ENCODE measurements at regions not wholly inside any gene's neighbourhood (a gene's known extent, or its start where the extent isn't known, plus 50 kb on each side); places are given as distances from the start of the nearest gene placed in this dataset.

- Histone ChIP-seq H3K4me1 (ENCODE audit: control insufficient read depth in 1 of 2, low read depth in 2 of 2) (no peaks in the 10 kb centered on the region), H3K36me3 (no peaks in the 10 kb centered on the region), H3K27me3 (replicated peaks; ENCODE audit: insufficient read depth) (no peaks in the 10 kb centered on the region), H3K4me3 (no peak overlapping the region), H3K9me3 (no peaks in the 10 kb centered on the region), H3K27ac (no peak overlapping the region)
- TF ChIP-seq, protein P1, sequence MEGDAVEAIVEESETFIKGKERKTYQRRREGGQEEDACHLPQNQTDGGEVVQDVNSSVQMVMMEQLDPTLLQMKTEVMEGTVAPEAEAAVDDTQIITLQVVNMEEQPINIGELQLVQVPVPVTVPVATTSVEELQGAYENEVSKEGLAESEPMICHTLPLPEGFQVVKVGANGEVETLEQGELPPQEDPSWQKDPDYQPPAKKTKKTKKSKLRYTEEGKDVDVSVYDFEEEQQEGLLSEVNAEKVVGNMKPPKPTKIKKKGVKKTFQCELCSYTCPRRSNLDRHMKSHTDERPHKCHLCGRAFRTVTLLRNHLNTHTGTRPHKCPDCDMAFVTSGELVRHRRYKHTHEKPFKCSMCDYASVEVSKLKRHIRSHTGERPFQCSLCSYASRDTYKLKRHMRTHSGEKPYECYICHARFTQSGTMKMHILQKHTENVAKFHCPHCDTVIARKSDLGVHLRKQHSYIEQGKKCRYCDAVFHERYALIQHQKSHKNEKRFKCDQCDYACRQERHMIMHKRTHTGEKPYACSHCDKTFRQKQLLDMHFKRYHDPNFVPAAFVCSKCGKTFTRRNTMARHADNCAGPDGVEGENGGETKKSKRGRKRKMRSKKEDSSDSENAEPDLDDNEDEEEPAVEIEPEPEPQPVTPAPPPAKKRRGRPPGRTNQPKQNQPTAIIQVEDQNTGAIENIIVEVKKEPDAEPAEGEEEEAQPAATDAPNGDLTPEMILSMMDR (IDR thresholded peaks at IDR 0.05): no peak
- no peak for DNase-seq (ENCODE audit: low spot score)
- no peak for ATAC-seq (ENCODE audit: insufficient number of reproducible peaks, low FRiP score, low read depth)
These were observed 339.7 kb upstream of the B3GALT2 start for GRCh38 chr1:193525917-193526710.

DNA sequence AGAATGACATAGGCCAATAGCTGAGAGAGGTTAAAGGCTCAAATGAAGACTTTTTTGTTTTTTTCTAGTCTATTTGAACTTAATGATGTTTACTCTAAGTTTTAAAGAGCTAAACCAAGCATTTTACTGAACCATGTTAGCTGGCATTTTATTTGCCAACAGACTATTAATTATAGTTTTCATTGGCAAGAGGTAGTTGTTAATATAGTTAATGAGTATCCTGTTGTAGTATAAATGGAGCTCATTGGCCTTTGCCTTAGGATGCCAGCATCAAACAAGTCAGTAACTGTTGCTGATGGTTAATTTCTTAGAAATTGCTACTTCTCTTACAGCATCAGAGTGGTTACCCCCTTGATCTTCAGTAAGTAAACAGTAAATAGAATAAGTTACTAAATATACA, 339.0 kb upstream of the B3GALT2 start:
- TF ChIP-seq, protein P1 (IDR thresholded peaks at IDR 0.05): no peak
- H3K36me3 ChIP-seq: no peaks in the 10 kb centered on the region
- no peak for ATAC-seq (ENCODE audit: insufficient number of reproducible peaks, low FRiP score, low read depth)
- H3K9me3 ChIP-seq: no peaks in the 10 kb centered on the region
- H3K27me3 ChIP-seq (replicated peaks; ENCODE audit: insufficient read depth): no peaks in the 10 kb centered on the region
- H3K4me1 ChIP-seq (ENCODE audit: control insufficient read depth in 1 of 2, low read depth in 2 of 2): no peaks in the 10 kb centered on the region
- DNase-seq (ENCODE audit: low spot score): no peak
- H3K4me3 ChIP-seq: no peak overlapping the region
- no peak overlapping the region for H3K27ac ChIP-seq

DNA sequence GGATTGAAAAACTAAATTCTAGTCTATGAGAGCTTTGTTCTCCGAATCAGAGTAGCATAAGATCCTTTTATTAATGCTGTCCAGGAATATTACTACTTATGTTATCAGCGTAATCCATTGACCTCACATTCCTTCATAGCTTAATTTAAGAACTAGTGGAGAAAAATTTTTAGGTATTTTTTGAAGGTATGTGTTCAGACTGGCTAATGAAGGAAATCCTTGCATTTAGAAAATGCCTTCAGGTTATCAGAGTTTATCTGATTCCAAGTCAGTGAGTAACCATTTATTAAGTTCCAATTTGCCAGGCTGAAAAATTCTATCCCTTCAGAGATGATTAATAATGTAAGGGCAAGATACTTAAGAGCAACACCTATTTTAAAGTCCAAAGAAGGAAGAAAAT, 338.2 kb upstream of the B3GALT2 start:
- ATAC-seq (ENCODE audit: insufficient number of reproducible peaks, low FRiP score, low read depth): no peak
- TF ChIP-seq, protein P1 (IDR thresholded peaks at IDR 0.05): no peak

DNA sequence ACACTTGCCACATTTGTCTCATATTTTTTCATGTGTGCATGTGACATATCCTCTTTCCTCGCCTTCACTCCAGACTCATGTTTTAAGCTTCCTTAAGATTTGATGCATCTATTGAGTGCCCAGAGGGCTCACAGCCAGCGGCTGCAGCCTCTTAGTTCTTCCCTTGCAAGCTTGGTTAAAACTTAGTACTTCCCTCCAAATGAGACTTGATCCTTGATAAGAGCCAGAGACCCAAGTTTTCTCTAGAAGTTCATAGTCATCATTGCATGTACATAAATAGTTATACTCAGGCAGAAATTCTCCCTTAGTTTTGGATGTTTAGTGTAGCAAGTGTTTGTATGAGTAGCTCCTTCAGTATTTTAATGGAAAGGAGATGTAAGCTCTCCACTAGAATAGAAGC, 337.6 kb upstream of the B3GALT2 start:
- H3K27me3 ChIP-seq (replicated peaks; ENCODE audit: insufficient read depth): no peaks in the 10 kb centered on the region
- ATAC-seq (ENCODE audit: insufficient number of reproducible peaks, low FRiP score, low read depth): no peak
- H3K4me3 ChIP-seq: no peak overlapping the region
- H3K4me1 ChIP-seq (ENCODE audit: control insufficient read depth in 1 of 2, low read depth in 2 of 2): no peaks in the 10 kb centered on the region
- TF ChIP-seq, protein P1 (IDR thresholded peaks at IDR 0.05): no peak
- no peaks in the 10 kb centered on the region for H3K36me3 ChIP-seq
- no peak overlapping the region for H3K27ac ChIP-seq
- DNase-seq (ENCODE audit: low spot score): no peak
- H3K9me3 ChIP-seq: no peaks in the 10 kb centered on the region

More for the DNA sequence above, 338.2 kb upstream of the B3GALT2 start:
- Histone ChIP-seq H3K9me3 (no peaks in the 10 kb centered on the region), H3K4me3 (no peak overlapping the region), H3K27ac (no peak overlapping the region), H3K4me1 (ENCODE audit: control insufficient read depth in 1 of 2, low read depth in 2 of 2) (no peaks in the 10 kb centered on the region), H3K27me3 (replicated peaks; ENCODE audit: insufficient read depth) (no peaks in the 10 kb centered on the region), H3K36me3 (no peaks in the 10 kb centered on the region)
- no peak for DNase-seq (ENCODE audit: low spot score)

DNA sequence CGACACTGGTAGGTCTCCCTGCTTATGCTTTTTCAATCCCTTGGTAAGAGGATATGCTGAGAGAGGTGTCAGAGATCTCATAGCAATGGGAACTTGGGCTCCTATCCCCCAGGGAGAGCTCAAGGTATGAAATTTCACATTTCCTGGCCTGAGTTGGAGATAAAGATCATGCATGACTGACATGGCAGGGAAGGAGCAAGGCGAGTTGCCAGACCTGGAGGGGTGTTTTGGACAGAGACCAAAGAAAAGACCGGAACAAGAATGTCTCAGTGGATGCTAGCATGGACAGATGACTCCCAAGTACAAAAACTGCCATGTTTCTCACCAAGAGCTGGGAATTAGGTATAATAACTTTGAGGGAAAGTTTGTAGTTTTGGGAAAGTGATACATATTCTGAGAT, 334.1 kb upstream of the B3GALT2 start:
- DNase-seq (ENCODE audit: low spot score) (no peak), ATAC-seq (ENCODE audit: insufficient number of reproducible peaks, low FRiP score, low read depth) (no peak)
- no peaks in the 10 kb centered on the region for H3K4me1 ChIP-seq (ENCODE audit: control insufficient read depth in 1 of 2, low read depth in 2 of 2)
- no peaks in the 10 kb centered on the region for H3K9me3 ChIP-seq
- H3K36me3 ChIP-seq: no peaks in the 10 kb centered on the region
- no peaks in the 10 kb centered on the region for H3K27me3 ChIP-seq (replicated peaks; ENCODE audit: insufficient read depth)
- TF ChIP-seq, protein P1 (IDR thresholded peaks at IDR 0.05): no peak
- H3K4me3 ChIP-seq: no peak overlapping the region
- H3K27ac ChIP-seq: no peak overlapping the region
